ENCODE measurements at regions not wholly inside any gene's neighbourhood (a gene's known extent, or its start where the extent isn't known, plus 50 kb on each side); places are given as distances from the start of the nearest gene placed in this dataset.

DNA sequence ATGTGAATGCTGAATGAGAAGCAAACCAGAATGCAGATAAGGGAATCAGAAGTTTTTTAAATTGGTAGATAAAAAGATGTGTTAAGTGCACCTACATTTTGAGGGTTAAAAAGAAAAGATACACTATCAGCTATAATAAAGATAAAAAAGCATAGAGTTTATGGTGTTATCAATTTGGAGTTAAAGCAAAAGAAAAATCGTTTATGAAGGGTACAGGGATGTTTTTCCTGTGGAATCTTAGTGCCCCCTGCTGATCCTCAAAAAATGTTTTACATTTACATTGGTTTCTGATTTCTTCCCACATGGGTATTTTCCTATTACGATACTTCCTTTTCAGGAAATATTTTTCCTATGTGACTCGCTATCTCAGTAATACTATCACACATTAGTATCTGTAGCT, 293.5 kb downstream of the MRPL39 start:
- no peak overlapping the region for H3K4me2 ChIP-seq
- DNase-seq (ENCODE audit: low read depth in 1 of 2, low spot score in 1 of 2), result no peak
- POLR2A ChIA-PET, result no interaction called here

DNA sequence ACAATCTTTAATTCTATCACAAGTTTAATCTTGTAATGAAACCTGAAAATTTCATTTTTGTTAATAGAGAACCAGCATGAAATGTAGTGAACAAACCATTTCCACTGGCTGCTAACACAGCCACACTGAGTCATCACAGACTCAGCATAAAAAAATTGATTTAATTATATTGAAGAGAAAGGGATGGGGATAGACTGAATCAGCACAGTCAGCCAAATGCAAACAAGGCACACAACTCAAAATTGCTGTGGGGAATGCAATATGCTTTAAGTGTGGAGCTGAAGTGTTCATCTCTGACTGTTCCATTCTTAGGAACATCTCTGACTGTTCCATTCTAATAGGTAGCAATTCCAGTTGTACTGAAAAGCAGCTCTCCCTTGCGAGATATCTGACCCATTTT, 299.8 kb downstream of the MRPL39 start:
- WGBS (ENCODE audit: missing lambda C conversion rate), result 0% methylated on average over 1 of the region's 1 CpG
- Histone ChIP-seq H3K9me3 (no peaks in the 10 kb centered on the region), H3K4me2 (no peak overlapping the region), H3K4me3 (no peak overlapping the region), H3K4me1 (no peaks in the 10 kb centered on the region), H3K27ac (no peak overlapping the region)
- no peak for FAIRE-seq
- DNase-seq (ENCODE audit: low read depth in 1 of 2, low spot score in 1 of 2), result no peak
- ChIA-PET CTCF (no interaction called here), POLR2A (no interaction called here)
- no peak for ATAC-seq
- TF ChIP-seq EP300 (IDR thresholded peaks at IDR 0.05), result no peak
- no peak for TF ChIP-seq HOXB13 (CRISPR knock-in tag; IDR thresholded peaks at IDR 0.05; ENCODE audit: low read depth)
- no peak for TF ChIP-seq BHLHE40 (IDR thresholded peaks at IDR 0.05; ENCODE audit: low read depth, low read length)
- TF ChIP-seq, protein P1, sequence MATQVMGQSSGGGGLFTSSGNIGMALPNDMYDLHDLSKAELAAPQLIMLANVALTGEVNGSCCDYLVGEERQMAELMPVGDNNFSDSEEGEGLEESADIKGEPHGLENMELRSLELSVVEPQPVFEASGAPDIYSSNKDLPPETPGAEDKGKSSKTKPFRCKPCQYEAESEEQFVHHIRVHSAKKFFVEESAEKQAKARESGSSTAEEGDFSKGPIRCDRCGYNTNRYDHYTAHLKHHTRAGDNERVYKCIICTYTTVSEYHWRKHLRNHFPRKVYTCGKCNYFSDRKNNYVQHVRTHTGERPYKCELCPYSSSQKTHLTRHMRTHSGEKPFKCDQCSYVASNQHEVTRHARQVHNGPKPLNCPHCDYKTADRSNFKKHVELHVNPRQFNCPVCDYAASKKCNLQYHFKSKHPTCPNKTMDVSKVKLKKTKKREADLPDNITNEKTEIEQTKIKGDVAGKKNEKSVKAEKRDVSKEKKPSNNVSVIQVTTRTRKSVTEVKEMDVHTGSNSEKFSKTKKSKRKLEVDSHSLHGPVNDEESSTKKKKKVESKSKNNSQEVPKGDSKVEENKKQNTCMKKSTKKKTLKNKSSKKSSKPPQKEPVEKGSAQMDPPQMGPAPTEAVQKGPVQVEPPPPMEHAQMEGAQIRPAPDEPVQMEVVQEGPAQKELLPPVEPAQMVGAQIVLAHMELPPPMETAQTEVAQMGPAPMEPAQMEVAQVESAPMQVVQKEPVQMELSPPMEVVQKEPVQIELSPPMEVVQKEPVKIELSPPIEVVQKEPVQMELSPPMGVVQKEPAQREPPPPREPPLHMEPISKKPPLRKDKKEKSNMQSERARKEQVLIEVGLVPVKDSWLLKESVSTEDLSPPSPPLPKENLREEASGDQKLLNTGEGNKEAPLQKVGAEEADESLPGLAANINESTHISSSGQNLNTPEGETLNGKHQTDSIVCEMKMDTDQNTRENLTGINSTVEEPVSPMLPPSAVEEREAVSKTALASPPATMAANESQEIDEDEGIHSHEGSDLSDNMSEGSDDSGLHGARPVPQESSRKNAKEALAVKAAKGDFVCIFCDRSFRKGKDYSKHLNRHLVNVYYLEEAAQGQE (IDR thresholded peaks at IDR 0.05), result no peak
- TF ChIP-seq NPAS2 (CRISPR knock-in tag; IDR thresholded peaks at IDR 0.05; ENCODE audit: borderline replicate concordance), result no peak
- no peak for TF ChIP-seq ESRRA (IDR thresholded peaks at IDR 0.05; ENCODE audit: borderline replicate concordance, low read length)

More for the DNA sequence above, 293.5 kb downstream of the MRPL39 start:
- 3% methylated on average over 3 of the region's 3 CpGs for WGBS (ENCODE audit: missing lambda C conversion rate)
- TF ChIP-seq POLR2AphosphoS2 (conservative IDR thresholded peaks at IDR 0.05; ENCODE audit: low read length), result no peak
- TF ChIP-seq, protein P2, sequence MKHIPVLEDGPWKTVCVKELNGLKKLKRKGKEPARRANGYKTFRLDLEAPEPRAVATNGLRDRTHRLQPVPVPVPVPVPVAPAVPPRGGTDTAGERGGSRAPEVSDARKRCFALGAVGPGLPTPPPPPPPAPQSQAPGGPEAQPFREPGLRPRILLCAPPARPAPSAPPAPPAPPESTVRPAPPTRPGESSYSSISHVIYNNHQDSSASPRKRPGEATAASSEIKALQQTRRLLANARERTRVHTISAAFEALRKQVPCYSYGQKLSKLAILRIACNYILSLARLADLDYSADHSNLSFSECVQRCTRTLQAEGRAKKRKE (CRISPR knock-in tag; IDR thresholded peaks at IDR 0.05; ENCODE audit: low read depth), result no peak
- no peak for TF ChIP-seq ZNF302 (CRISPR knock-in tag; IDR thresholded peaks at IDR 0.05)
- H3K4me3 ChIP-seq, result no peak overlapping the region
- CTCF ChIA-PET, result no interaction called here
- no peaks in the 10 kb centered on the region for H3K4me1 ChIP-seq
- no peak overlapping the region for H3K27ac ChIP-seq
- ATAC-seq, result no peak
- no peaks in the 10 kb centered on the region for H3K9me3 ChIP-seq
- FAIRE-seq, result no peak

DNA sequence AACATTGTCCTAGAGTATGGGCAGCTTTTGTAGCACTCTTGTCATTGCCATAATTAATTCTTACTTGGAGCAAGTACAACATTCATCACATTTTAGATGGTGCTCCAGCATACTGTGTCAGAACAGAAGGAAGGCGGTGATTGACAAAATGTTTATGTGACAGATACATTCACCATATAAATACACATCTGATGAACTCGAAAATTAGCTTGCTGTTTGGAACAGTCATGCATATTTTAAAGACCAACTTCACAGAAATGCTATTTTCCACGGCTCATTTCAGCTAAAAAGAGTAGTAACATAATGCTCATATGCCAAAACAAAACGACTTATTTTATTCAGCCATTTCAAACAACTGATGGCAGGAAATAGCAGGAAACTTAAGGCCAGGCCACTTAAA, 302.7 kb downstream of the MRPL39 start:
- H3K4me2 ChIP-seq, result no peak overlapping the region
- no peak for TF ChIP-seq HOXB5 (CRISPR knock-in tag; IDR thresholded peaks at IDR 0.05)
- TF ChIP-seq EHF (CRISPR knock-in tag; IDR thresholded peaks at IDR 0.05), result no peak
- TF ChIP-seq HEYL (CRISPR knock-in tag; IDR thresholded peaks at IDR 0.05), result no peak
- TF ChIP-seq HOXB13 (CRISPR knock-in tag; IDR thresholded peaks at IDR 0.05; ENCODE audit: low read depth), result no peak
- TF ChIP-seq BHLHE40 (IDR thresholded peaks at IDR 0.05; ENCODE audit: low read depth, low read length), result no peak
- TF ChIP-seq RFX5 (IDR thresholded peaks at IDR 0.05), result no peak
- no peak for TF ChIP-seq NR3C1 (IDR thresholded peaks at IDR 0.05)
- TF ChIP-seq HOXA7 (CRISPR knock-in tag; IDR thresholded peaks at IDR 0.05), result no peak
- TF ChIP-seq KDM5A (IDR thresholded peaks at IDR 0.05), result no peak
- TF ChIP-seq SREBF2 (IDR thresholded peaks at IDR 0.05), result no peak
- TF ChIP-seq ZFP36 (IDR thresholded peaks at IDR 0.05; ENCODE audit: borderline replicate concordance, partially characterized antibody), result no peak
- no peak for ATAC-seq
- no peaks in the 10 kb centered on the region for H3K9me3 ChIP-seq
- WGBS (ENCODE audit: missing lambda C conversion rate), result 0% methylated on average over 4 of the region's 4 CpGs
- no peaks in the 10 kb centered on the region for H3K4me1 ChIP-seq
- no peak for FAIRE-seq
- DNase-seq (ENCODE audit: low read depth in 1 of 2, low spot score in 1 of 2), result no peak
- no peak overlapping the region for H3K27ac ChIP-seq
- ChIA-PET CTCF (no interaction called here), POLR2A (no interaction called here)
- H3K4me3 ChIP-seq, result no peak overlapping the region

DNA sequence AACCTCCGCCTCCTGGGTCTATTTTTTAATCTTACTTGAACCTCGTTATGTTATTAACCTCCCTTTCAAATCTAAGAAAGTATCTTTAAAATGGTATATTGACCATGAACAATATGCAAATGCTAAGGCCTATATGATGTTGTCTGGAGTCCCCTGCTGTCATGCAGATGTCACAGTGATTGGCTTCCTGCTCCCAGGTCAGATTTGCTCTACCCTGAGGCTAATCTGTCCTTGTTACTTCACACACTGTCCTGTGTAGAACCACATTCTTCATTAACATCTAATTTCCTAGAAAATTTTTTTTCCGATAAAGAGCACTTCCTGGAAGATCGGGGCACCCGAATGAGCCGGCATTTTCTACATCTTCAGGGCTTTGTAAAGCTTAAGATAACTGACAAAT, 306.6 kb downstream of the MRPL39 start:
- FAIRE-seq, result no peak
- no peak for ATAC-seq
- H3K4me1 ChIP-seq, result no peaks in the 10 kb centered on the region
- WGBS (ENCODE audit: missing lambda C conversion rate), result 14% methylated on average over 6 of the region's 6 CpGs
- no peak for DNase-seq (ENCODE audit: low read depth in 1 of 2, low spot score in 1 of 2)
- CTCF ChIA-PET, result no interaction called here
- no peaks in the 10 kb centered on the region for H3K9me3 ChIP-seq
- H3K4me3 ChIP-seq, result no peak overlapping the region
- no peak overlapping the region for H3K4me2 ChIP-seq
- H3K27ac ChIP-seq, result no peak overlapping the region
- POLR2A ChIA-PET, result no interaction called here
- TF ChIP-seq ZSCAN20 (CRISPR knock-in tag; IDR thresholded peaks at IDR 0.05) (no peak), BHLHE40 (IDR thresholded peaks at IDR 0.05; ENCODE audit: low read depth, low read length) (no peak), TP53 (CRISPR knock-in tag; IDR thresholded peaks at IDR 0.05) (no peak), FOSB (CRISPR knock-in tag; IDR thresholded peaks at IDR 0.05) (no peak), RARB (CRISPR knock-in tag; IDR thresholded peaks at IDR 0.05) (no peak), ESRRA (IDR thresholded peaks at IDR 0.05; ENCODE audit: borderline replicate concordance, low read length) (no peak), NPAS2 (CRISPR knock-in tag; IDR thresholded peaks at IDR 0.05; ENCODE audit: borderline replicate concordance) (no peak), ZC3H11A (IDR thresholded peaks at IDR 0.05) (no peak)
- TF ChIP-seq, protein P3, sequence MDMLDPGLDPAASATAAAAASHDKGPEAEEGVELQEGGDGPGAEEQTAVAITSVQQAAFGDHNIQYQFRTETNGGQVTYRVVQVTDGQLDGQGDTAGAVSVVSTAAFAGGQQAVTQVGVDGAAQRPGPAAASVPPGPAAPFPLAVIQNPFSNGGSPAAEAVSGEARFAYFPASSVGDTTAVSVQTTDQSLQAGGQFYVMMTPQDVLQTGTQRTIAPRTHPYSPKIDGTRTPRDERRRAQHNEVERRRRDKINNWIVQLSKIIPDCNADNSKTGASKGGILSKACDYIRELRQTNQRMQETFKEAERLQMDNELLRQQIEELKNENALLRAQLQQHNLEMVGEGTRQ (IDR thresholded peaks at IDR 0.05), result no peak
- TF ChIP-seq, protein P4, sequence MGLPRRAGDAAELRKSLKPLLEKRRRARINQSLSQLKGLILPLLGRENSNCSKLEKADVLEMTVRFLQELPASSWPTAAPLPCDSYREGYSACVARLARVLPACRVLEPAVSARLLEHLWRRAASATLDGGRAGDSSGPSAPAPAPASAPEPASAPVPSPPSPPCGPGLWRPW (IDR thresholded peaks at IDR 0.05), result no peak
- TF ChIP-seq, protein P5, sequence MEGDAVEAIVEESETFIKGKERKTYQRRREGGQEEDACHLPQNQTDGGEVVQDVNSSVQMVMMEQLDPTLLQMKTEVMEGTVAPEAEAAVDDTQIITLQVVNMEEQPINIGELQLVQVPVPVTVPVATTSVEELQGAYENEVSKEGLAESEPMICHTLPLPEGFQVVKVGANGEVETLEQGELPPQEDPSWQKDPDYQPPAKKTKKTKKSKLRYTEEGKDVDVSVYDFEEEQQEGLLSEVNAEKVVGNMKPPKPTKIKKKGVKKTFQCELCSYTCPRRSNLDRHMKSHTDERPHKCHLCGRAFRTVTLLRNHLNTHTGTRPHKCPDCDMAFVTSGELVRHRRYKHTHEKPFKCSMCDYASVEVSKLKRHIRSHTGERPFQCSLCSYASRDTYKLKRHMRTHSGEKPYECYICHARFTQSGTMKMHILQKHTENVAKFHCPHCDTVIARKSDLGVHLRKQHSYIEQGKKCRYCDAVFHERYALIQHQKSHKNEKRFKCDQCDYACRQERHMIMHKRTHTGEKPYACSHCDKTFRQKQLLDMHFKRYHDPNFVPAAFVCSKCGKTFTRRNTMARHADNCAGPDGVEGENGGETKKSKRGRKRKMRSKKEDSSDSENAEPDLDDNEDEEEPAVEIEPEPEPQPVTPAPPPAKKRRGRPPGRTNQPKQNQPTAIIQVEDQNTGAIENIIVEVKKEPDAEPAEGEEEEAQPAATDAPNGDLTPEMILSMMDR (IDR thresholded peaks at IDR 0.05), result no peak

Data from A549 (cell line).